ENCODE measurements at regions not wholly inside any gene's neighbourhood (a gene's known extent, or its start where the extent isn't known, plus 50 kb on each side); places are given as distances from the start of the nearest gene placed in this dataset.

GRCh38 chr2:196244966-196245365 lies 73.6 kb upstream of the STK17B start:
- intact Hi-C loops (cut with DNase I): no loop called here
- 94 to 98% methylated on average over 4 of the region's 4 CpGs for WGBS, 2 donors
- TF ChIP-seq POLR2A (IDR thresholded peaks at IDR 0.05): no peak
- no peak for TF ChIP-seq CTCF (IDR thresholded peaks at IDR 0.05)
- no peak for DNase-seq
- Histone ChIP-seq H3K4me3 (replicated peaks in 1 of 3) (no peak overlapping the region), H3K9me3 (no peaks in the 10 kb centered on the region), H3K27ac (no peak overlapping the region), H3K27me3 (no peaks in the 10 kb centered on the region), H3K4me1 (no peaks in the 10 kb centered on the region), H3K36me3 (no peaks in the 10 kb centered on the region)

GRCh38 chr2:196245378-196246140 lies 74.2 kb upstream of the STK17B start:
- Histone ChIP-seq H3K27me3 (no peaks in the 10 kb centered on the region), H3K27ac (no peak overlapping the region), H3K4me1 (no peaks in the 10 kb centered on the region), H3K4me3 (replicated peaks in 1 of 3) (no peak overlapping the region), H3K9me3 (no peaks in the 10 kb centered on the region), H3K36me3 (no peaks in the 10 kb centered on the region)
- TF ChIP-seq POLR2A (IDR thresholded peaks at IDR 0.05) (no peak), CTCF (IDR thresholded peaks at IDR 0.05) (no peak)
- no peak for DNase-seq
- WGBS, 2 donors: 85 to 91% methylated on average over 4 of the region's 4 CpGs
- intact Hi-C loops (cut with DNase I): no loop called here

GRCh38 chr2:196247114-196247975 lies 76.0 kb upstream of the STK17B start:
- H3K27me3 ChIP-seq: no peaks in the 10 kb centered on the region
- DNase-seq: no peak
- H3K27ac ChIP-seq: peak overlapping the region in 1 of 3 donors; percentile 53
- no peak for TF ChIP-seq POLR2A (IDR thresholded peaks at IDR 0.05)
- TF ChIP-seq CTCF (IDR thresholded peaks at IDR 0.05): no peak
- intact Hi-C loops (cut with DNase I): no loop called here
- no peaks in the 10 kb centered on the region for H3K36me3 ChIP-seq
- H3K4me3 ChIP-seq (replicated peaks in 1 of 3): no peak overlapping the region
- 81 to 90% methylated on average over 8 of the region's 8 CpGs for WGBS, 2 donors
- H3K4me1 ChIP-seq: no peaks in the 10 kb centered on the region
- no peaks in the 10 kb centered on the region for H3K9me3 ChIP-seq

GRCh38 chr2:196247976-196248280 lies 76.5 kb upstream of the STK17B start:
- Histone ChIP-seq H3K9me3 (no peaks in the 10 kb centered on the region), H3K4me3 (replicated peaks in 1 of 3) (no peak overlapping the region), H3K36me3 (no peaks in the 10 kb centered on the region), H3K4me1 (no peaks in the 10 kb centered on the region), H3K27me3 (no peaks in the 10 kb centered on the region), H3K27ac (peak overlapping the region in 2 of 3 donors; percentile 10 to 53)
- TF ChIP-seq POLR2A (IDR thresholded peaks at IDR 0.05) (no peak), CTCF (IDR thresholded peaks at IDR 0.05) (no peak)
- intact Hi-C loops (cut with DNase I): no loop called here
- 78 to 84% methylated on average over 3 of the region's 3 CpGs for WGBS, 2 donors
- no peak for DNase-seq

All from thyroid gland (tissue), 4 donors.